ENCODE measurements at regions not wholly inside any gene's neighbourhood (a gene's known extent, or its start where the extent isn't known, plus 50 kb on each side); places are given as distances from the start of the nearest gene placed in this dataset.
"Not testable (repeated sequence)": the region's sequence is repeated elsewhere in the genome, so short reads cannot be mapped to it uniquely, and the experiment has no call there.

- no peak for DNase-seq
Measured at GRCh38 chr7:80082213-80082612, 52.4 kb upstream of the GNAI1 start.

DNA sequence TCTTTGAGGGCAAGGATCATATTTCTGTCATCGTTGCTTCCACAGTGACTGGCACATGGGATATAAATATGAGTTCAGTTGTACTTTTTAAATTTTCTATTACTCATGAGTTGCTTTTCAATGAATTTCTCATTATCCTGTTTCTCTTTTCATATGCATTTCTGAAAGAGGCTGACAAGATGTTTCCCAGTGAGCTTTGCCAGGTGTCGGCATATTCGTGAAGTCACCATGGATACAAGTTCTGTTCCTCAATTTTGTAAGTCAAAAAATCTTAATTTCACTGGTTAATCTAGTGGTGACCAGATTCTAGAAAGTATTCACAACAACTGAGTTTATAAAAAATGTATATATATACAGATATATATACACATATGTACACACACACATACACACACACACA is 55.7 kb upstream of the GNAI1 start:
- DNase-seq = no peak

DNA sequence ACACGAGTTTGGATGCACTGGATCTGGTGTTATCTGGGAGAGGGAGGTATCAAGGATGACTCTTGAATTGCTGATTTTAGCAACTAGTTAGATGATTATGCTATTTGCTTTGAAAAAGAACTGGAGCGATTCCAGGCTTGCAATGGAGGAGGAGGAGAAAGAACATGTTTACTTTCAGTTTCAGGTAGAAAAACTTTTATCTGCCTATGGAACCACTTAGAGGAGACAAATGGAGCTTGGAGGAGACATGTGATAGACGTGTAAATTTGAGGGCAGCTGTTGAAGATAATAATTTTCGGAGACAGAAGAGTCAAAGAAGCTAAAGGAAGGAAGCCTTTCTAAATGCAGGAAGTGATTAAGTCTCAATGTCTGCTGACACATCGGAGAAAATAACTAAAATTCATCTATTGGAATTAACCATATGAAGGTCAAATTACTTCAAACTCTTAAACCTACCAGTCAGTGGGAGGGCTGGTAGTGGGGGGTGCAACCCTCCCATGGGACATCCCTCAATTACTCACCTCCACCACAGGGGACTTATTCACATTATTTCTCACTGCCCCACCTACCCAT is 56.4 kb upstream of the GNAI1 start:
- no peak for DNase-seq

DNA sequence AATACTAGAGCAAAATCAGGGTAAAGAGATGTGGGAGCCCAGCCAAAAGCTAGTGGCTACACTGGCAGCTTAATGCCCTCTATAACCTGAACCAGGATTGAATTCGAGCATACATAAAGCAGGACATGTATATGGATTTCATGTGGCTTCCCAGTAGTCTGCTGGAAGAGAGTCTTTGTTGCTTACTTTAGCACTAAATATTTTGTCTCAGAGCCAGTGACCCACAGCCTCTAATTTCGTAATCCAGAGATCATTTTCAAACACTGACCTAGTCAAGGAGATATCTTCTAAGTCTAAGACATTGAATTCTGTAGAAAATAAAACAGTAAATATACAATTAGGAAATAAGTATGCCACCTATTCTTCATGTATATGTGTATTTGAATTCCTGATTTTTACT is 64.2 kb upstream of the GNAI1 start:
- DNase-seq = no peak

GRCh38 chr7:80066639-80067038 is 68.0 kb upstream of the GNAI1 start:
- DNase-seq = no peak

DNA sequence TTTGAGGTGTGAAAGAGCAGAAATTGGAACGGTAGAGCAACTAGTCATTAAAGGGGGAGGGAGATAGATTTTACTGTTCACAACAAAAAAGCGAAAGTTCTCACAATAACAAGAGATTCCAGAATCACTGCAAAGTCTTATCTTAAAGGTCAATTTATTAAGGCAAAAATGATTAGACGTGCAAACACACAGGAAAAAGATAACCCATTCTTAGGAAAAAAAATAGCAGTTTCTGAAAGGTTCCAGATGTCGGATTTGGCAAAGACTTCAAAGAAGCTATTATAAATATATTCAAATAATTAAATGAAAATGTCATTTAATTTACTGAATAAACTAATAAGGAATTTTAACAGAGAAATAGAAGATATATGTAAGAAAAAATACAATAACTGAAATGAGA is 70.8 kb upstream of the GNAI1 start:
- no peak for DNase-seq

DNA sequence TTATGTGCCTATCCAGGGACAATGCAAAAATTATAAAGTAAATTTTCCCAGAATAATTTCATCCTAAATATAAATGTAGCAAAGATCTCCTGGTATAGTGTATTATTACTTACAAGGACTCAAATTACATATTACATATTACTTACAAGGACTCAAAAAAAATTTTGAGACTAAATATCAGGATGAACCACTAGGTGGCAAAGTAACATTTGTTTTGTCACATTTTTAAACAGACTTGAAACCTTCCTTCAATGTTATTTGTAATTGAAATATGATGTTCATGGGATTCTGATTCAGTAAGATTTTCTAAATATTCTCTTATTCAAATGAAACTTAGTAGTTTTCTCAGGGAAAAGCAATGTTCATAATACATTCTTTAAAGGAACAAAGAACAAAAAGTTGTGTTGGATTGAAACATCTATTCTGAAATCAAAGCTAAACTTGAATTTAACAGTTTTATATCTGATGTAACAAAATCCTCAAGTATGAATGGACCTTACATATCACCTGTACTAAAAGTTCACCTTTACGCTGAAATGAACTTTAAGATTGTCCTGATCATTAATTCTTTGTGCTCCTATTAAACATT is 74.3 kb upstream of the GNAI1 start:
- no peak for DNase-seq

DNA sequence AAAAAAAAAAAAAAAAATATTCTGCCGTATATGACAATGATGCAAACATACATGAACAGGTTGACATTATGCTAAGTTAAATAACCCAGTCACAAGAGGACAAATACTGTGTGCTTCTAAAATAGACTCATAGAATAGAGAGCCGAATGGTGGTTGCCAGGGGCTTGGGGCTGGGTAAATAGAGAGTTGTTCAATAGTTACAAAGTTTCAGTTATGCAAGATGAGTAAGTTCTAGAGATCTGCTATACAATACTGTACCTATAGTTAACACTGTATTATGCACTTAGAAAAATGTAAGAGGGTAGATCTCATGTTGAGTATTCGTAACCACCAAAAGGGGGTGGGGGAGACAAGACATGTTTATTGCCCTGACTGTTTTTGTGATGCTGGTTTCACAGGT is 77.1 kb upstream of the GNAI1 start:
- DNase-seq = no peak

GRCh38 chr7:80054356-80054755 is 80.3 kb upstream of the GNAI1 start:
- no peak for DNase-seq

- DNase-seq = no peak
Measured at GRCh38 chr7:80053124-80053523, 81.5 kb upstream of the GNAI1 start.

GRCh38 chr7:80047856-80048459 is 86.7 kb upstream of the GNAI1 start:
- no peak for DNase-seq

DNA sequence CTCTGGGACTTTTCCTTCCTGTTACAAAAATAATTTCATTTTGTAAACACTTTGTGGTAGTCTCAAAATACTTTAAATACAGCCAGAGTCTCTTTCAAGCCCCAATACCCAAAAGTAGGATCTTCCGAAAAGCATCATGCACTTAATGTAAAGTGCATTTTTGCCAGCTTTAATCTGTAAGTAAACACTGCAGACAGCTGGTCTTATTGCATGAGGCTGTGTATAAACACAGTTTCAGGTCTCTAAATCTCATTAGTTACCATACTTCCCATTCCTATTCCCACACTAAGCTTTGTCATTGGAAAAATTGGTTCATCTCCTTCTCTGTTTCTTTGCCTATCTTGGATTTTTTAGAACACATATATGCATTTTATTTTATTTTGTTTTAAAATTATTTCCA is 87.6 kb upstream of the GNAI1 start:
- no peak for DNase-seq

DNA sequence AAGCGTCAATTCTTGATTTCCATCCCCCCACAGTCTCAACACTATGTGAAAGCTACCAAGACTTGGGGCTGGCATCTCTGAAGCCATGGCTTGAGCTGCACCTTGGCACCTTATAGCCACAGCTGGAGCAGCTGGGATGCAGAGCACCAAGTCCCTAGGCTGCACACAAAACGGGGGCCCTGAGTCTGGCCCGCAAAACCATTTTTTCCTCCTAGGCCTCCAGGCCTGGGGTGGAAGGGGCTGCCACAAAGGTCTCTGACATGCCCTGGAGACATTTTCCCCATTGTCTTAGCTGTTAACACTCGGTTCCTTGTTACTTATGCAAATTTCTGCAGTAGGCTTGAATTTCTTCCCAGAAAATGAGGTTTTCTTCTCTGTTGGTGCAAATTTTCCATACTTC is 89.8 kb upstream of the GNAI1 start:
- DNase-seq = no peak

- no peak for DNase-seq
Measured at GRCh38 chr7:80040752-80041151, 93.9 kb upstream of the GNAI1 start.

DNA sequence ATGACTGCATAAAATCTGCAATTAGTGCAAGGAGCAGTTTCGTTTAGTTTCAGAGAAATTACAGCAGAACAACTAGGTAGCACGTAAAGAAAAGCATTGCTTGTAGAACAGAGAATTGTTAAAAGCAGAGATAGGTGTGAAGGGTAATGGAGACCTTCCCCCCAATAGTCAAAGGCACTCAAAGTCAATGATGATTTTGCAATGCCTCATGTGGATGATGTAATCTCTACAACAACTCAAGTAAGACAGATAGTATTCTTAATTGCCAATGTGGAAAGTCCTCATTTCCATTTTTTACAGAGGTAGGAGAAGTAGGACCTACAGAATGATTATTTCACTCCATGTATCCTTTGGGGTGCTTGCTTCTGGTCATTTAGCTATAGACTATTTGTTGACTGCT is 94.3 kb upstream of the GNAI1 start:
- DNase-seq = no peak

- DNase-seq = no peak
Measured at GRCh38 chr7:80039251-80039884, 95.3 kb upstream of the GNAI1 start.

DNA sequence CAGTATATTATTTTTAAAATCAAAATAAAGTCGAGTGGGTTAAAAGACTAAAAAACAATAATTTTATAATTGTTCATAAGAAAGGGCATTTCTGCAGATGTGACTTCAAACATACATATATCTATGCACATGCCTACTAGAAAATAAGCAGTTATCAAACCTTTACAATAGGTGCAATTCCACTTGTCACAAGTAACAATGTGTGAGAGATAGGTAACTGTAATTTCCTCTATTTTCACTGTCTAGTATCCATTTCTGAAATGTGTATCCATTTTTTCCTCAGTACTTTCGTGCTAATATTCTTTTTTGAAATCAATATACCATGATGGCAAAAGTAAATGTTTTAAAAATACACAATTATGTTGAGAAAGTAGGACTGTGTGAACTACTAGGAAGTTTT is 96.9 kb upstream of the GNAI1 start:
- DNase-seq = no peak

- DNase-seq = no peak
Measured at GRCh38 chr7:80036107-80036506, 98.5 kb upstream of the GNAI1 start.

DNA sequence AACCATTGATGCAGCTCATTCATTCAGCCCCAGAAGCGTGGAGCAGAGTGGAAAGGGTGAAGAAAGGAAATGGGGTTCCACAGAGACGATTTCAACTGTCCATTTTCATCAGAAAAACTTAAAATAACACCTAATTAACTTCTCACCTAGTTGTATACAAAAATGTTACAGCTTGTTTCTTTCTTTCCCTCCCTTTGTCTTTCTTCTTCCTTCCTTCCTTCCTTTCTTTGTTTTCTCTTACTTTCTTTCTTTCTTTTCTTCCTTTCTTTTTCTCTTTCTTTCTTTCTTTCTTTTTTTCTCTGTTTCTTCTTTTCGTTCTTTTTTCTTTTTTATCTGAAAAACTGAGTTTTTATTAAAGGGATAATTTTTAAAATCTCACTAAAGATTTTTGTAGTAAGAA is 105.9 kb upstream of the GNAI1 start:
- no peak for DNase-seq

- no peak for DNase-seq
Measured at GRCh38 chr7:80027611-80028173, 106.9 kb upstream of the GNAI1 start.

- no peak for DNase-seq
Measured at GRCh38 chr7:80026766-80027165, 107.9 kb upstream of the GNAI1 start.

GRCh38 chr7:80020277-80020676 is 114.4 kb upstream of the GNAI1 start:
- DNase-seq = not testable (repeated sequence)

DNA sequence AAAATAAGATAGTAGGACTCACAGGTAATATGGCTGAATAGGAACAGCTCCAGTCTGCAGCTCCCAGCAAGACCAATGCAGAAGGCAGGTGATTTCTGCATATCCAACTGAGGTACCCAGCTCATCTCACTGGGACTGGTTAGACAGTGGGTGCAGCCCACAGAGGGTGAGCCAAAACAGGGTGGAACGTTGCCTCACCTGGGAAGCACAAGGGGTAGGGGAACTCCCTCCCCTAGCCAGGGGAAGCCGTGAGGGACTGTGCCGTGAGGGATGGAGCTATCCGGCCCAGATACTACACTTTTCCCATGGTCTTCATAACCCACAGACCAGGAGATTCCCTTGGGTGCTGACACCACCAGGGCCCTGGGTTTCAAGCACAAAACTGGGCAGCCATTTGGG is 114.8 kb upstream of the GNAI1 start:
- DNase-seq = not testable (repeated sequence)

All from CD4-positive, alpha-beta T cell treated with Interleukin-15 for 1 hour (primary cell).